ENCODE measurements at regions not wholly inside any gene's neighbourhood (a gene's known extent, or its start where the extent isn't known, plus 50 kb on each side); places are given as distances from the start of the nearest gene placed in this dataset.

DNA sequence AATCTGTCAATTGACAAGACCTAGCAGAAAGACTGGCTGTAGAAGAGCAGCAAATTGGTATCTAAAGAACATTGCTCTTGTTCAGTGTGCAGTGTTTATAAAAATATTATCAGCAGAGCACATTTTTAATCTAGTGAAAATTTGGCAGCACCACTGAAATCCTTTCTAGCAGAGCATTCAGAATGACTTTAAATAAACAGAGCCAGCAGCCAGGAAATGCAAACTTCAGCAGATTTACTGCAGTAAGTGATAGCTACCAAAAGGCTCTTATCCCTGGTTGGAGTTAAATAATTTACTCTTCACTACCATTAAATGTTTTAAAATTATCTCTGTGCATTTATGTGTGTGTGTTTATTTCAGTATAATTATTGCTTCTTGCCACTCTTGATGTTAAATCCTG lies 590.9 kb upstream of the CITED2 start:
- H4K20me1 ChIP-seq (ENCODE audit: insufficient read depth, low read length) = no peaks in the 10 kb centered on the region
- no peak overlapping the region for H2AFZ ChIP-seq (ENCODE audit: low read length)
- no peaks in the 10 kb centered on the region for H3K9me3 ChIP-seq (ENCODE audit: low read length)
- no peaks in the 10 kb centered on the region for H3K79me2 ChIP-seq (ENCODE audit: insufficient read depth, low read length)
- no peak overlapping the region for H3K4me3 ChIP-seq (ENCODE audit: low read depth, low read length, poor library complexity, severe bottlenecking)
- H3K27me3 ChIP-seq (ENCODE audit: insufficient read depth, low read length) = no peaks in the 10 kb centered on the region
- no peaks in the 10 kb centered on the region for H3K4me1 ChIP-seq (ENCODE audit: insufficient read depth, low read length, severe bottlenecking)
- TF ChIP-seq, protein P1, sequence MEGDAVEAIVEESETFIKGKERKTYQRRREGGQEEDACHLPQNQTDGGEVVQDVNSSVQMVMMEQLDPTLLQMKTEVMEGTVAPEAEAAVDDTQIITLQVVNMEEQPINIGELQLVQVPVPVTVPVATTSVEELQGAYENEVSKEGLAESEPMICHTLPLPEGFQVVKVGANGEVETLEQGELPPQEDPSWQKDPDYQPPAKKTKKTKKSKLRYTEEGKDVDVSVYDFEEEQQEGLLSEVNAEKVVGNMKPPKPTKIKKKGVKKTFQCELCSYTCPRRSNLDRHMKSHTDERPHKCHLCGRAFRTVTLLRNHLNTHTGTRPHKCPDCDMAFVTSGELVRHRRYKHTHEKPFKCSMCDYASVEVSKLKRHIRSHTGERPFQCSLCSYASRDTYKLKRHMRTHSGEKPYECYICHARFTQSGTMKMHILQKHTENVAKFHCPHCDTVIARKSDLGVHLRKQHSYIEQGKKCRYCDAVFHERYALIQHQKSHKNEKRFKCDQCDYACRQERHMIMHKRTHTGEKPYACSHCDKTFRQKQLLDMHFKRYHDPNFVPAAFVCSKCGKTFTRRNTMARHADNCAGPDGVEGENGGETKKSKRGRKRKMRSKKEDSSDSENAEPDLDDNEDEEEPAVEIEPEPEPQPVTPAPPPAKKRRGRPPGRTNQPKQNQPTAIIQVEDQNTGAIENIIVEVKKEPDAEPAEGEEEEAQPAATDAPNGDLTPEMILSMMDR (IDR thresholded peaks at IDR 0.05; ENCODE audit: low read length) = no peak
- no peak for TF ChIP-seq EZH2 (IDR thresholded peaks at IDR 0.05; ENCODE audit: borderline replicate concordance, low read length)
- no peak overlapping the region for H3K9ac ChIP-seq (ENCODE audit: low read length)
- no peak overlapping the region for H3K4me2 ChIP-seq (ENCODE audit: low read length)
- no peaks in the 10 kb centered on the region for H3F3A ChIP-seq (ENCODE audit: insufficient read depth, low read length)
- H3K36me3 ChIP-seq (ENCODE audit: insufficient read depth, low read length) = no peaks in the 10 kb centered on the region
- no peaks in the 10 kb centered on the region for H3K9me2 ChIP-seq (ENCODE audit: low read depth, low read length)
- no peak overlapping the region for H3K27ac ChIP-seq (ENCODE audit: low read depth, low read length, poor library complexity, severe bottlenecking)

DNA sequence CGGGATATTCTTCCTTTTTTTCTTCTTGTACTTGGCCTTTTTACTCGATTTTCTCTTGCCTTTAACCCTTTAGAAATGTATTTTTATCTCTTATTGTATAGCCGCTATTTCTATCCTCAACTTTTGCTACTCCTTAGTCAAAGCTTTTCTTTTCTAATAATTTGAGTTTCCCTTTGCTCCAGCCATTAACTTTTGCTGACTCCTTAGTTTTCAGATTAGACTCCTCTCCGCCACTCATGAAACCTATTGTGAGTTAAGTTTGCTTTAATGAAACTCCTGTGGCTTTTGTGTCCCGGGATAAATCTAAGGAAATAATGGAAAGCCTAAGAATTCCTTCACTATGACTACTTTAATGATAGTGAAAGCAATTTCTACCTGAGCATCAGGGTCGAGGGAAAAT lies 590.3 kb upstream of the CITED2 start:
- Histone ChIP-seq H3K9me2 (ENCODE audit: low read depth, low read length) (no peaks in the 10 kb centered on the region), H3K9me3 (ENCODE audit: low read length) (no peaks in the 10 kb centered on the region), H3K4me2 (ENCODE audit: low read length) (no peak overlapping the region), H3K79me2 (ENCODE audit: insufficient read depth, low read length) (no peaks in the 10 kb centered on the region), H3K36me3 (ENCODE audit: insufficient read depth, low read length) (no peaks in the 10 kb centered on the region), H3K27ac (ENCODE audit: low read depth, low read length, poor library complexity, severe bottlenecking) (no peak overlapping the region), H3K4me3 (ENCODE audit: low read depth, low read length, poor library complexity, severe bottlenecking) (no peak overlapping the region), H3K4me1 (ENCODE audit: insufficient read depth, low read length, severe bottlenecking) (no peaks in the 10 kb centered on the region), H3F3A (ENCODE audit: insufficient read depth, low read length) (no peaks in the 10 kb centered on the region), H2AFZ (ENCODE audit: low read length) (no peak overlapping the region), H3K27me3 (ENCODE audit: insufficient read depth, low read length) (no peaks in the 10 kb centered on the region), H4K20me1 (ENCODE audit: insufficient read depth, low read length) (no peaks in the 10 kb centered on the region), H3K9ac (ENCODE audit: low read length) (no peak overlapping the region)
- TF ChIP-seq EZH2 (IDR thresholded peaks at IDR 0.05; ENCODE audit: borderline replicate concordance, low read length) = no peak
- TF ChIP-seq, protein P1 (IDR thresholded peaks at IDR 0.05; ENCODE audit: low read length) = no peak

DNA sequence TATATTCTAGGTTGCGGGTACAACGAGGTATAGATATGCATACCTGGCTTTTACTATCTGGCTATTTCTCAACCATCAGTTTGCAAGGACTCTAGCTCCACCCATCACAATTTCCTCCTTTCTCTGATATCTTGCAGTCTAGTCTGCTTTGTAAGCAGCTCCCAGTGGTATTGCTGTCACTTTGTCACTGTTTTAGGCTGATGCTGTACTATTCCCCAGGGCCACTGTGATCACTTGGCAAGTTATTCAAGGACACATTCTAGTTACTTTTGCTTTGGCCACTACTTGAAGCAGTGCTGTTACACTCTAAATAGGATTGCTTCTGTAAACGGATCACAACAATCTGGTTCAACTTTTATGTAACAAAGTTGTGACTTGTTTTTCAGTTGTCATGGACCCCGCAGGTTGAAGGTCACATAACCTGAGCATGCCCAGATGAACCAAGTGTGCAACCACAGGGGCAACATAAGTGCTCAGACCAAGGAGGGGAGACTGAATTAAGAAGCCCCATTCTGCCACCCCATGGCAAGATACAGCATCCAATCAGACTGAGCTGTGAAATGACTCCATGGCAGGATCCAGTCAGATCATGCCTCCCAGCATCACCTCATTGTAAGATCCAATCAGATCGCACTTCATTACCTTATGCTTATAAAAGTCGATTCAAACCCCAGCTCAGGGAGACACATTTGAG lies 588.4 kb upstream of the CITED2 start:
- no peak for TF ChIP-seq EZH2 (IDR thresholded peaks at IDR 0.05; ENCODE audit: borderline replicate concordance, low read length)
- TF ChIP-seq, protein P1 (IDR thresholded peaks at IDR 0.05; ENCODE audit: low read length) = no peak
- H3K9ac ChIP-seq (ENCODE audit: low read length) = no peak overlapping the region
- H3K27ac ChIP-seq (ENCODE audit: low read depth, low read length, poor library complexity, severe bottlenecking) = no peak overlapping the region
- H2AFZ ChIP-seq (ENCODE audit: low read length) = no peak overlapping the region
- H3K4me2 ChIP-seq (ENCODE audit: low read length) = no peak overlapping the region
- H3F3A ChIP-seq (ENCODE audit: insufficient read depth, low read length) = no peaks in the 10 kb centered on the region
- H3K9me3 ChIP-seq (ENCODE audit: low read length) = no peaks in the 10 kb centered on the region
- no peaks in the 10 kb centered on the region for H3K79me2 ChIP-seq (ENCODE audit: insufficient read depth, low read length)
- no peaks in the 10 kb centered on the region for H3K27me3 ChIP-seq (ENCODE audit: insufficient read depth, low read length)
- H3K36me3 ChIP-seq (ENCODE audit: insufficient read depth, low read length) = no peaks in the 10 kb centered on the region
- no peaks in the 10 kb centered on the region for H4K20me1 ChIP-seq (ENCODE audit: insufficient read depth, low read length)
- no peaks in the 10 kb centered on the region for H3K4me1 ChIP-seq (ENCODE audit: insufficient read depth, low read length, severe bottlenecking)
- no peak overlapping the region for H3K4me3 ChIP-seq (ENCODE audit: low read depth, low read length, poor library complexity, severe bottlenecking)
- no peaks in the 10 kb centered on the region for H3K9me2 ChIP-seq (ENCODE audit: low read depth, low read length)
